ENCODE measurements at regions not wholly inside any gene's neighbourhood (a gene's known extent, or its start where the extent isn't known, plus 50 kb on each side); places are given as distances from the start of the nearest gene placed in this dataset.

GRCh38 chr12:125651625-125652024, 586.4 kb downstream of the AACS start:
- no peak for DNase-seq (ENCODE audit: low spot score)

DNA sequence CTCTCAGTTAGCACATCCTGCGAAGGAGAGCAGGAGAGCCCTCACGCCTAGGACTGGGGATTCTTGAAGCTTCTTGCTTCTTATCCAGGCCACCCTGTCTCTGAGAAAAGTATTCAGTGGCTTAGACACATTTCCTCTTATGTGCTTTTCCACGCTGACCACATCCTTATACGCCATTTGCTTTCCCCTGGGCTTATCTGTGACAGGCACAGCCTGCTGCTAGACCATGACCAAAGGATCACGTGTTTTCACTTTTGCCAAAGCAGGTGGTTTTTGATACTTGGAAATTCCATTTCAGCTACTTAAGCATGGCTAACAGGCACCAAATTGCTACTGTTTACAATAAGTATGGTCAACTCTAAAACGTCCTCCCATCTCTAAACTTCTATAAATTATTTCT, 587.4 kb downstream of the AACS start:
- no peak for DNase-seq (ENCODE audit: low spot score)

GRCh38 chr12:125657681-125658080, 592.4 kb downstream of the AACS start:
- DNase-seq (ENCODE audit: low spot score), result no peak

DNA sequence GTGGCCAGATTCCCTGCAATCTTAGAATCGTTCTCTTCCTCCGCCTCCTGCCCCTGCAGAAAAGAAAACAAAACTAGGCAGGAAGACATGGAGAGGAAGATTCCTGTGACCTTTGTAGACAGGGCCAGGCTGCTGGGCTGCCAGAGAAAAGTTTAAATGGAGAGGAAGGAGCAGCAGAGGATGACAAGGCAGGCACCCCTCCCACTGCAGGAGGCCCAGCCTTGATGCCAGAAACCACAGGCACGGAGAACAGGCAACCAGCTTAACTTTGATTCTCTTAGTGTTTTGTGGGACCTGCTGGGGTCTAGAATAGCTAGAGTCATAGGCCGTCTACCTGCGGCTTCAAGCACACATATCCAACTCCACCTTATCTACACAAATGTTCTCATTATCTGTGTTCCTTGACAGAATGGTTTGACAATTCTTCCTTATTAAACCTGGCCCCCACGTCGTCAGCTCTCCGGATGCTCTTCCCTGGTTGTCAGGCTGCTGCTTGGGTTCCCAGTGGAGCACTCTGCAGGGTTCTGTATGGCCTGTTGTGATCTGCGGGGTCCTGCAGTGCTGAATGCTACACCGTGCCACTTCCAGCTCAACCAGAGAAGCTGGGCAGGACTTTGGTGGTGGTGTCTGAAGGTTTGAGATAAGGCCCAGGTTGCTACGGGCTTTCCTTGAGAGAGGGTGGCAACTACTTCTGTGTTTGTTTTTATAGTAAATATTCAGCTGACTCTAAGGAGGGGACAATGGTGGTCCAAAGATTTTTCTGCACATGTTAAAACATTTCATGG, 609.5 kb downstream of the AACS start:
- no peak for DNase-seq (ENCODE audit: low spot score)

DNA sequence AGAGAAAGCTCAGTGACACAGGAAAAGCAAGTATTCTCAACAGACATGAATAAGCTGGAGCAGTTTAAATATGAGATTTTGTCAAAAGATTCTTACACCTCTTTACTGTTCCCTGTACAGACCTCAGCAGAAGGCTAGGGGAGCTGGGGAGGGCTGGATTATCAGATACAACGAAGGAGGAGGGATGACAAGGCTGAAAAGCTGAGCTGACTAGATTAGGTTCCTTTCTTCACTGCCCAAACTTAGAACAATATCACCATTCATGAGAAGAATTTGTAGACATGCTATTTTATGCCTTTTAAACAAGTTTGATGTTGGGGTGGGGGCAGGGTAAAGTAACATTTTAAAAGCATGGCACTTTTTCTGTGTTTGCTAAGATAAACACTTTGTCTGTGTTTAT, 611.1 kb downstream of the AACS start:
- no peak for DNase-seq (ENCODE audit: low spot score)

GRCh38 chr12:125677829-125678228, 612.6 kb downstream of the AACS start:
- DNase-seq (ENCODE audit: low spot score), result no peak

GRCh38 chr12:125678589-125678993, 613.4 kb downstream of the AACS start:
- DNase-seq (ENCODE audit: low spot score), result no peak

- DNase-seq (ENCODE audit: low spot score), result no peak
Measured at GRCh38 chr12:125683748-125684381, 618.6 kb downstream of the AACS start.

DNA sequence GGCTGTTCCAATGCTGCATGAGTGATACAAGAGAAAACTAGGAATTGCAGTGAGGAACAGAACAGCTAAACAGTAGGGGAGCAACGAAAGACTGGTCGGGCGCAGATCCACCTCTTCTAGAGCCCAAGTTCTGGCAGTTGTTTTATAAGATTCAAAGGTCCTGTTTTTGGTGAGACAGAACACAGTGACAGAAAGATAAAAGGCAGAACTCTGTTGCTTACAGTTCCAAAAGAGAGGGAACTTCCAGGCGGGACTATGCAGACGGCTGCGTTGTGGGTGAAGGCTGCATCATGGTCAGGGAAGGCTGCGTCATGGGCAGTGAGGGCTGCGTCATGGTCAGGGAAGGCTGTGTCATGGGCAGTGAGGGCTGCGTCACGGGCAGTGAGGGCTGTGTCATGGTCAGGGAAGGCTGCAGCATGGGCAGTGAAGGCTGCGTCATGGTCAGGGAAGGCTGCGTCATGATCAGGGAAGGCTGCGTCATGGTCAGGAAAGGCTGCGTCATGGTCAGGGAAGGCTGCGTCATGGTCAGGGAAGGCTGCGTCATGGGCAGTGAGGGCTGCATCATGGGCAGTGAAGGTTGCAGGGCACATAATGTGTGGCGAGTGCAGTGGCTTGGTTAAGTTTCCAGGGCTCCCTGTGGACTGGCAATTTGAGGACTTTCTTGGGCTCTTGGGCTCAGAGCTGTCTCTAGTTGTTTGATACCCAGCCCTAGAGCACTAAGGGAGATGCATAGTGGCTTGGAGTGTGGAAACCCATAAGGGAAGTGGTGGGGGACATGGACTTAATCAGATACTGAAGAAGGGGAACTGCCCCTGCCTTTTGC, 619.9 kb downstream of the AACS start:
- DNase-seq (ENCODE audit: low spot score), result no peak

- no peak for DNase-seq (ENCODE audit: low spot score)
Measured at GRCh38 chr12:125685915-125686314, 620.7 kb downstream of the AACS start.

- DNase-seq (ENCODE audit: low spot score), result no peak
Measured at GRCh38 chr12:125687403-125687802, 622.2 kb downstream of the AACS start.

- no peak for DNase-seq (ENCODE audit: low spot score)
Measured at GRCh38 chr12:125687820-125688219, 622.6 kb downstream of the AACS start.

GRCh38 chr12:125688223-125688622, 623.0 kb downstream of the AACS start:
- no peak for DNase-seq (ENCODE audit: low spot score)

- no peak for DNase-seq (ENCODE audit: low spot score)
Measured at GRCh38 chr12:125688881-125689280, 623.6 kb downstream of the AACS start.

- no peak for DNase-seq (ENCODE audit: low spot score)
Measured at GRCh38 chr12:125689576-125690410, 624.6 kb downstream of the AACS start.

GRCh38 chr12:125690841-125691240, 625.6 kb downstream of the AACS start:
- no peak for DNase-seq (ENCODE audit: low spot score)

DNA sequence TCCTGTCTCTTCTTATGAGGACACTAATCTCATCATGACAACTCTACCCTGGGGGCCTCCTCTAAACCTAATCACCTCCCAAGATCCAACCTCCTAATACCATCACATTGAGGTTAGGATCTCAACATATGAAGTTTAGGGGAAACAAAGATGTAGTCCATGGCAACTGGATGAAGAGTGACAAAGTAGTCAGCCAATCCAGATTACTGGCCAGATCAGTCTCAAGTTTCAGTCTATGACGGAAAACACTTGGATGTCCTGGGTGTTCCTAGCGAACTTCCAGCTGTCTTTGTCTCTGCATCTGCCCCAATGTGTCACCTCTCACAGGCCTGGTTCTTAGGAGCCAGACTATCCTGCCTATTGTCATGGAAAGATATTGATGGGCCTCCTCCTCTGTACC, 630.8 kb downstream of the AACS start:
- DNase-seq (ENCODE audit: low spot score), result no peak

DNA sequence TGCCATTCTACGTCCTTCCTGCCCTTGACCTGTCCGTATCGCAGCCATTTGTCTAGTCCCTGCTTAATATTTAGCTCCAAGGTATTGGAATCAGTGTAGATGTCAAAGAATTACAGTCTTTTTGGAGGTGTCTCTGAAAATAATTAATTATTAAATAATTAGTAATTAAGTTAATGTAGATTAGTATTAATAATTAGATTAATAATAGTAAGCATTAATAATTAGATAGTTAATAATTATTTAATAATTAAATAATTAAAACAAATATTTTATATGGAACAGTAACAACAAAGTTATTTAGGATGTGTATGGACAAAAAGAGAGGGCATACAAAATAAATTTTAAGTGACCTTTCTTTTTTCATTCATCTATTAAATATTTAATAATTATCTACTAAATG, 639.6 kb downstream of the AACS start:
- DNase-seq (ENCODE audit: low spot score), result no peak

DNA sequence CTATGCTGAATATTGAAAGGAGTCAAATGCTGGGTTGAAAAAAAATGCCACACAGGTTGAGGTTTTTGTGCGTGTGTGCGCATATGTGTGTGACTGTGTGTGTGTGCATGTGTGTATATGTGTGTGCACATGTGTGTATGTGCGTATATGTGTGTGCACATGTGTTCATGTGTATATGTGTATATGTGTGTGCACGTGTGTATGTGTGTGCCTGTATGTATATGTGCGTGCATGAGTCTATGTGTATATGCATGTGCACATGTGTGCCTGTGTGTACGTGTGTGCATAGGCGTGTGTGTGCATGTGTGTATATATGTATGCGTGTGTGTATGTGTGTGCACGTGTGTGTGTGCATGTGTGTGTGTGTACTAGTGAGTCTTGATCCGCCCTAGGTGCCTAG, 655.7 kb downstream of the AACS start:
- no peak for DNase-seq (ENCODE audit: low spot score)

DNA sequence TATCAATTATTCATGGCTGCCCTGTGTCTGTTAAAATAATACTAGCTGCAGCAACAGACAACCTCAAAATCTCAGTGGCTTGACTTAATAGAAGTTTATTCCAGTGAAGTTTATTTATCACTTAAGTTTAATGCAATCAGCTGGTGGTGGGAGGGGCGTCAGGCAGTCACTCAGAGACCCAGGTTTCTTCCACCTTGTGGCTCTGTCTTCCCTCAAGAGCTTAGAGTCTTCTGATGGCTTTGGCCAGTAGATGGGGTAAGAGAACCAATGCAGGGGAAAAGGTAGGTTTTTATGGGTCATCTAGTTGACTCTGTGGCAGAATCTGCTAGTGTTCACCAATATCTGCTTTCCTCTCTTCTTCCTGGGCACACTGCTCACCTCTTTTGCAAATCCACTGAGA, 668.9 kb downstream of the AACS start:
- DNase-seq (ENCODE audit: low spot score), result no peak

- DNase-seq (ENCODE audit: low spot score), result no peak
Measured at GRCh38 chr12:125738211-125738610, 673.0 kb downstream of the AACS start.
